HG03457 (cell line): ENCODE measurements at regions not wholly inside any gene's neighbourhood (a gene's known extent, or its start where the extent isn't known, plus 50 kb on each side); places are given as distances from the start of the nearest gene placed in this dataset.

Source experiments
- ATAC-seq: cut with Tn5 transposase; IDR thresholded peaks from one replicate; pipeline ENCODE4 v1.9.1; 2021; ENCODE audit warnings: moderate number of reproducible peaks; ENCODE audit not compliant: unreplicated experiment

- ATAC-seq, result no peak
Measured at GRCh38 chr14:47778631-47779030, 103.2 kb upstream of the MDGA2 start.

GRCh38 chr14:47772652-47773051, 97.2 kb upstream of the MDGA2 start:
- no peak for ATAC-seq

- no peak for ATAC-seq
Measured at GRCh38 chr14:47763188-47763854, 87.9 kb upstream of the MDGA2 start.

GRCh38 chr14:47746986-47747385, 71.6 kb upstream of the MDGA2 start:
- ATAC-seq, result no peak

GRCh38 chr14:47744155-47744554, 68.8 kb upstream of the MDGA2 start:
- no peak for ATAC-seq

GRCh38 chr14:47739541-47739940, 64.1 kb upstream of the MDGA2 start:
- ATAC-seq, result no peak

GRCh38 chr14:47730296-47730695, 54.9 kb upstream of the MDGA2 start:
- no peak for ATAC-seq
